IMR-90 (cell line): ENCODE measurements at regions not wholly inside any gene's neighbourhood (a gene's known extent, or its start where the extent isn't known, plus 50 kb on each side); places are given as distances from the start of the nearest gene placed in this dataset.

Experiments
- ATAC-seq: fragments of 200-7000 bp; cut with Tn5 transposase; 2 replicates; pipeline ENCODE4 v1.9.1; 2020; ENCODE audit warnings: low read depth, mild to moderate bottlenecking, moderate library complexity
- BruUV-seq: library from RNA; stranded (reverse); fragments of 400-500 nt; replicated peaks from 2 replicates; lab custom pipeline; 2021; lab: Mats Ljungman, UMichigan
- CTCF ChIA-PET: fragments of 300-600 bp; formaldehyde crosslinking; extraction: SDS; loops from one replicate; lab custom pipeline; 2021; ENCODE audit warnings: antibody characterized with exemption; lab: Yijun Ruan, JAX
- POLR2A ChIA-PET: fragments of 300-600 bp; sonication (Branson Sonifier 250); formaldehyde crosslinking; loops from one replicate; lab custom pipeline; 2022; ENCODE audit warnings: antibody characterized with exemption; ENCODE audit not compliant: unreplicated experiment; lab: Charles Lee
- DNase-seq: peaks from one replicate; pipeline ENCODE4 v3.0.0; 2013
- H2AFZ ChIP-seq: replicated peaks from 2 replicates; pipeline ENCODE3; 2013; ENCODE audit warnings: low read length, mild to moderate bottlenecking; ENCODE audit not compliant: poor library complexity
- H2AK5ac ChIP-seq: 2 replicates; pipeline ENCODE4 v1.6.1; 2013; ENCODE audit warnings: low read depth, low read length, inconsistent platforms
- H2AK9ac ChIP-seq: replicated peaks from 2 replicates; pipeline ENCODE3; 2013; ENCODE audit warnings: mild to moderate bottlenecking, low read depth, low read length, moderate library complexity; ENCODE audit not compliant: poor library complexity
- H2BK120ac ChIP-seq: 2 replicates; pipeline ENCODE4 v1.6.1; 2013; ENCODE audit warnings: low read depth, low read length, inconsistent platforms
- H2BK15ac ChIP-seq: 3 replicates; pipeline ENCODE4 v1.6.1; 2013; ENCODE audit warnings: low read depth, low read length, inconsistent platforms
- H2BK20ac ChIP-seq: 2 replicates; pipeline ENCODE4 v1.6.1; 2013; ENCODE audit warnings: low read depth, mild to moderate bottlenecking, inconsistent platforms, low read length, moderate library complexity
- H2BK5ac ChIP-seq: 2 replicates; pipeline ENCODE4 v1.6.1; 2013; ENCODE audit warnings: mild to moderate bottlenecking, low read depth, low read length, inconsistent platforms; ENCODE audit not compliant: poor library complexity, severe bottlenecking
- H3K14ac ChIP-seq: replicated peaks from 2 replicates; pipeline ENCODE4 v1.6.1; 2013; ENCODE audit warnings: low read depth, low read length, inconsistent platforms
- H3K18ac ChIP-seq: 2 replicates; pipeline ENCODE4 v1.6.1; 2013; ENCODE audit warnings: low read depth, low read length, control low read depth
- H3K23ac ChIP-seq: 2 replicates; pipeline ENCODE4 v1.6.1; 2013; ENCODE audit warnings: low read depth, low read length, inconsistent platforms
- H3K27ac ChIP-seq: 2 replicates; pipeline ENCODE4 v1.5.1; 2013; ENCODE audit warnings: mild to moderate bottlenecking, control low read depth, low read length; ENCODE audit not compliant: insufficient read depth
- H3K27me3 ChIP-seq: 2 replicates; pipeline ENCODE4 v1.6.1; 2013; ENCODE audit warnings: low read length; ENCODE audit not compliant: control insufficient read depth, insufficient read depth
- H3K36me3 ChIP-seq: 2 replicates; pipeline ENCODE4 v1.6.1; 2013; ENCODE audit warnings: low read length, mixed read lengths; ENCODE audit not compliant: control insufficient read depth, insufficient read depth
- H3K4ac ChIP-seq: 2 replicates; pipeline ENCODE4 v1.6.1; 2013; ENCODE audit warnings: low read depth, low read length, inconsistent platforms
- H3K4me1 ChIP-seq: 2 replicates; pipeline ENCODE4 v1.6.1; 2013; ENCODE audit warnings: low read length, mixed read lengths; ENCODE audit not compliant: control insufficient read depth, insufficient read depth
- H3K4me2 ChIP-seq: 2 replicates; pipeline ENCODE4 v1.6.1; 2013; ENCODE audit warnings: low read depth, mild to moderate bottlenecking, control low read depth, low read length, moderate library complexity
- H3K4me3 ChIP-seq: 2 replicates; pipeline ENCODE4 v1.5.1; 2013; ENCODE audit warnings: low read depth, mild to moderate bottlenecking, control low read depth, low read length, moderate library complexity; ENCODE audit not compliant: insufficient read depth
- H3K56ac ChIP-seq: 2 replicates; pipeline ENCODE4 v1.6.1; 2013; ENCODE audit warnings: low read length, inconsistent platforms; ENCODE audit not compliant: insufficient read depth; ENCODE audit errors: extremely low read depth
- H3K79me1 ChIP-seq, 2 experiments: 2 replicates each; pipeline ENCODE4 v1.6.1; 2013; ENCODE audit warnings: low read length in 2 of 2, inconsistent platforms in 1 of 2, low read depth in 1 of 2
- H3K9ac ChIP-seq: 2 replicates; pipeline ENCODE4 v1.6.1; 2013; ENCODE audit warnings: low read depth, low read length, control low read depth
- H3K9me1 ChIP-seq: 2 replicates; pipeline ENCODE4 v1.6.1; 2013; ENCODE audit warnings: low read length, inconsistent platforms; ENCODE audit not compliant: insufficient read depth
- H3K9me3 ChIP-seq: 2 replicates; pipeline ENCODE4 v1.6.1; 2013; ENCODE audit warnings: low read length; ENCODE audit not compliant: control insufficient read depth, insufficient read depth
- H4K20me1 ChIP-seq: 2 replicates; pipeline ENCODE4 v1.6.1; 2013; ENCODE audit warnings: low read length, inconsistent platforms; ENCODE audit not compliant: insufficient read depth
- H4K5ac ChIP-seq: 2 replicates; pipeline ENCODE4 v1.6.1; 2013; ENCODE audit warnings: mild to moderate bottlenecking, low read depth, low read length, control low read depth
- H4K8ac ChIP-seq, 2 experiments: 2 replicates each; pipeline ENCODE4 v1.6.1; 2013; ENCODE audit warnings: low read depth in 2 of 2, low read length in 2 of 2, control low read depth in 1 of 2, inconsistent platforms in 1 of 2
- H4K91ac ChIP-seq: 2 replicates; pipeline ENCODE4 v1.6.1; 2013; ENCODE audit warnings: low read depth, low read length, inconsistent platforms; ENCODE audit not compliant: insufficient read depth
- BHLHE40 ChIP-seq: fragments of 150-350 bp; IDR thresholded peaks from 2 replicates; pipeline ENCODE4 v1.6.1; 2016; ENCODE audit warnings: mild to moderate bottlenecking, low read depth, low read length
- CHD1 ChIP-seq: IDR thresholded peaks from 2 replicates; pipeline ENCODE4 v1.6.1; 2012; ENCODE audit warnings: low read depth, low read length, improper control_type of control experiment
- ELK1 ChIP-seq: fragments of 150-350 bp; IDR thresholded peaks from 2 replicates; pipeline ENCODE4 v1.6.1; 2016; ENCODE audit warnings: low read depth, mild to moderate bottlenecking, low read length, moderate library complexity, borderline replicate concordance
- MXI1 ChIP-seq: IDR thresholded peaks from 2 replicates; pipeline ENCODE4 v1.6.1; 2012; ENCODE audit warnings: low read depth, mild to moderate bottlenecking, low read length, moderate library complexity, borderline replicate concordance
- RAD21 ChIP-seq: IDR thresholded peaks from 2 replicates; pipeline ENCODE4 v1.6.1; 2012; ENCODE audit warnings: low read length, improper control_type of control experiment
- RCOR1 ChIP-seq: IDR thresholded peaks from 2 replicates; pipeline ENCODE4 v1.6.1; 2012; ENCODE audit warnings: mild to moderate bottlenecking, low read length, improper control_type of control experiment; ENCODE audit not compliant: insufficient replicate concordance
- RFX5 ChIP-seq: IDR thresholded peaks from 2 replicates; pipeline ENCODE4 v1.8.0; 2012; ENCODE audit warnings: low read depth, mild to moderate bottlenecking, low read length, moderate library complexity
- WGBS, 2 experiments: methylation state at CpG; one replicate each; pipeline versions ENCODE4 v1.1.5 to v1.1.7; 2013; ENCODE audit warnings: missing lambda C conversion rate in 2 of 2; ENCODE audit not compliant: insufficient read length in 1 of 2; ENCODE audit errors: extremely low coverage in 2 of 2; 5-methylcytosine and 5-hydroxymethylcytosine counted together
- dilution Hi-C: fragments of 300-500 bp; cut with HindIII; formaldehyde crosslinking; loops from one replicate; pipeline ENCODE4 v1.14.3; 2018; ENCODE audit warnings: low sequenced_read_pairs; ENCODE audit not compliant: unreplicated experiment
- in situ Hi-C: fragments of 300-500 bp; cut with MboI; formaldehyde crosslinking; loops from 3 replicates; pipeline ENCODE4 v1.14.3; 2019; ENCODE audit warnings: low sequenced_read_pairs, inconsistent platforms, mixed read lengths
- intact Hi-C: fragments of 100-400 bp; cut with micrococcal nuclease; formaldehyde crosslinking; loops from 2 replicates; pipeline ENCODE4 v1.10.0; 2022
- TF ChIP-seq, protein P1 (sequence below): fragments of 150-350 bp; IDR thresholded peaks from 2 replicates; pipeline ENCODE4 v1.6.1; 2017; ENCODE audit warnings: mild to moderate bottlenecking, antibody characterized with exemption, low read length, low read depth

- no peak overlapping the region for H2AFZ ChIP-seq
- H2AK9ac ChIP-seq = no peak overlapping the region
- H2AK5ac ChIP-seq = no peak overlapping the region
- no peak overlapping the region for H3K4me3 ChIP-seq
- ChIA-PET CTCF (no interaction called here), POLR2A (no interaction called here)
- H3K23ac ChIP-seq = no peak overlapping the region
- H2BK5ac ChIP-seq = no peak overlapping the region
- H3K9me1 ChIP-seq = no peaks in the 10 kb centered on the region
- H3K27ac ChIP-seq = no peak overlapping the region
- H4K8ac ChIP-seq = no peak overlapping the region
- H3K18ac ChIP-seq = no peak overlapping the region
- H2BK120ac ChIP-seq = no peak overlapping the region
- DNase-seq = no peak
- in situ Hi-C loops (no loop called here), dilution Hi-C loops (no loop called here), intact Hi-C loops (no loop called here)
- no peak overlapping the region for H4K91ac ChIP-seq
- no TSS peak for BruUV-seq
- H3K4me1 ChIP-seq = no peaks in the 10 kb centered on the region
- H3K79me1 ChIP-seq = no peaks in the 10 kb centered on the region
- H4K20me1 ChIP-seq = no peaks in the 10 kb centered on the region
- no peaks in the 10 kb centered on the region for H3K9me3 ChIP-seq
- H3K9ac ChIP-seq = no peak overlapping the region
- no peak for ATAC-seq
- TF ChIP-seq RFX5 = no peak
- TF ChIP-seq CHD1 = no peak
- TF ChIP-seq, protein P1, sequence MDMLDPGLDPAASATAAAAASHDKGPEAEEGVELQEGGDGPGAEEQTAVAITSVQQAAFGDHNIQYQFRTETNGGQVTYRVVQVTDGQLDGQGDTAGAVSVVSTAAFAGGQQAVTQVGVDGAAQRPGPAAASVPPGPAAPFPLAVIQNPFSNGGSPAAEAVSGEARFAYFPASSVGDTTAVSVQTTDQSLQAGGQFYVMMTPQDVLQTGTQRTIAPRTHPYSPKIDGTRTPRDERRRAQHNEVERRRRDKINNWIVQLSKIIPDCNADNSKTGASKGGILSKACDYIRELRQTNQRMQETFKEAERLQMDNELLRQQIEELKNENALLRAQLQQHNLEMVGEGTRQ = no peak
- no peak for TF ChIP-seq ELK1
- no peak for TF ChIP-seq RCOR1
- no peak for TF ChIP-seq BHLHE40
- no peak for TF ChIP-seq MXI1
- no peak for TF ChIP-seq RAD21
- no peak overlapping the region for H3K4ac ChIP-seq
- H3K4me2 ChIP-seq = no peak overlapping the region
- no peaks in the 10 kb centered on the region for H3K27me3 ChIP-seq
- WGBS, 2 experiments = 100% methylated on average over 1 of the region's 4 CpGs; no CpG with 5 or more reads in 1 of the 2 experiments
- no peak overlapping the region for H2BK20ac ChIP-seq
- no peak overlapping the region for H3K56ac ChIP-seq
- no peak overlapping the region for H4K5ac ChIP-seq
- H2BK15ac ChIP-seq = no peak overlapping the region
- no peaks in the 10 kb centered on the region for H3K36me3 ChIP-seq
- no peak overlapping the region for H3K14ac ChIP-seq
Observed at GRCh38 chr11:87861030-87861429, 314.2 kb downstream of the RAB38 start.
